ENCODE measurements at regions not wholly inside any gene's neighbourhood (a gene's known extent, or its start where the extent isn't known, plus 50 kb on each side); places are given as distances from the start of the nearest gene placed in this dataset.

DNA sequence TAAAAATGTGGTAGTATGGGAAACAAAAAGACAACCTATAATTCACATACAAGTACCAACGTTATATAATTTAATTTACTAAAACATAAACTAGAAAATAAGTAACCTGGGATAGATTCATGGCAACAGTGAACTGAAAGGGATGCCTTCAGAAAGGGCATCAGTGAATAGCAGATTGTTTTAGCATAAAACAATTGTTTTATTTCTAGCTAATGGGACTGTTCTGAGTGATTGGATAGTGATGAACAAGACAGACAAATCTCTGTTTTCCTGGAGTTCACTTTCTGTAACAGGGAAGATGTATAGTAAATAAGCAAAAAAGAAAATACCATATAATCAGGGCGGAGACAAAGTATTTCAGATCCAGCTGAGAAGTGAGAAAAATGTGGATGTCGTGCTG lies 379.1 kb upstream of the SPOCK3 start:
- no peak for TF ChIP-seq POLR2A (IDR thresholded peaks at IDR 0.05)
- TF ChIP-seq CTCF (IDR thresholded peaks at IDR 0.05) = no peak

Data from Peyer's patch (tissue), 4 donors.